C4-2B (cell line): ENCODE measurements at regions not wholly inside any gene's neighbourhood (a gene's known extent, or its start where the extent isn't known, plus 50 kb on each side); places are given as distances from the start of the nearest gene placed in this dataset.

ENCODE experiments used
- ZFX ChIP-seq: fragments of 450-650 bp; IDR thresholded peaks from 2 replicates; pipeline ENCODE4 v1.6.1; 2017
- TF ChIP-seq, protein P1 (sequence below): fragments of 450-650 bp; conservative IDR thresholded peaks from 2 replicates; pipeline ENCODE4 v1.5.1; 2017; ENCODE audit warnings: mild to moderate bottlenecking

- TF ChIP-seq, protein P1, sequence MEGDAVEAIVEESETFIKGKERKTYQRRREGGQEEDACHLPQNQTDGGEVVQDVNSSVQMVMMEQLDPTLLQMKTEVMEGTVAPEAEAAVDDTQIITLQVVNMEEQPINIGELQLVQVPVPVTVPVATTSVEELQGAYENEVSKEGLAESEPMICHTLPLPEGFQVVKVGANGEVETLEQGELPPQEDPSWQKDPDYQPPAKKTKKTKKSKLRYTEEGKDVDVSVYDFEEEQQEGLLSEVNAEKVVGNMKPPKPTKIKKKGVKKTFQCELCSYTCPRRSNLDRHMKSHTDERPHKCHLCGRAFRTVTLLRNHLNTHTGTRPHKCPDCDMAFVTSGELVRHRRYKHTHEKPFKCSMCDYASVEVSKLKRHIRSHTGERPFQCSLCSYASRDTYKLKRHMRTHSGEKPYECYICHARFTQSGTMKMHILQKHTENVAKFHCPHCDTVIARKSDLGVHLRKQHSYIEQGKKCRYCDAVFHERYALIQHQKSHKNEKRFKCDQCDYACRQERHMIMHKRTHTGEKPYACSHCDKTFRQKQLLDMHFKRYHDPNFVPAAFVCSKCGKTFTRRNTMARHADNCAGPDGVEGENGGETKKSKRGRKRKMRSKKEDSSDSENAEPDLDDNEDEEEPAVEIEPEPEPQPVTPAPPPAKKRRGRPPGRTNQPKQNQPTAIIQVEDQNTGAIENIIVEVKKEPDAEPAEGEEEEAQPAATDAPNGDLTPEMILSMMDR, result no peak
- no peak for TF ChIP-seq ZFX
These were observed 88.7 kb upstream of the TNIK start for GRCh38 chr3:171548917-171549316.
